TTC549 (cell line): ENCODE measurements at regions not wholly inside any gene's neighbourhood (a gene's known extent, or its start where the extent isn't known, plus 50 kb on each side); places are given as distances from the start of the nearest gene placed in this dataset.
"Not testable (repeated sequence)": the region's sequence is repeated elsewhere in the genome, so short reads cannot be mapped to it uniquely, and the experiment has no call there.

Experiments
- FAIRE-seq: peaks from 2 replicates; lab custom pipeline; 2012; peaks lifted over from hg19 to GRCh38; lab: Jason Lieb, UNC

GRCh38 chr22:25396615-25397200, 167.8 kb upstream of the GRK3 start:
- FAIRE-seq = no peak

GRCh38 chr22:25397616-25398015, 166.9 kb upstream of the GRK3 start:
- FAIRE-seq = no peak

- FAIRE-seq = not testable (repeated sequence)
These were observed 165.8 kb upstream of the GRK3 start for GRCh38 chr22:25398591-25399062.

GRCh38 chr22:25399649-25400151, 164.8 kb upstream of the GRK3 start:
- no peak for FAIRE-seq

DNA sequence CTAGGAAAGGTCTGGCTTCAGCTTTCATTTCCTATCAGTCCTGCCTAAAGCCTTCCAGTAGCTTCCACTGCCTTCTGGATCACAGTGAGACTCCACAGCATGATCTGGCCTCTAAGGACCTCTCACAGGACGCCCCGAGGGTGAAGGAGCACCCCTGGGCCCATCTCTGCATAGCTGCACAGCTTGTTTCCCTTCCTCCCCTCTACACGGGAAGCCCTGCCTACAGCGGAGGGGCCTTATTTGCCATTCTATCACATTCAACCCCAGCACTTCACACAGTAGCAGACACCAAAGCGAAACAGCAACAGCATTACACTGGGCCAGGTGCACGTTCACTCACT, 162.3 kb upstream of the GRK3 start:
- no peak for FAIRE-seq

GRCh38 chr22:25402501-25403283, 161.8 kb upstream of the GRK3 start:
- no peak for FAIRE-seq

- FAIRE-seq = no peak
These were observed 161.1 kb upstream of the GRK3 start for GRCh38 chr22:25403284-25403810.

GRCh38 chr22:25403811-25404471, 160.5 kb upstream of the GRK3 start:
- FAIRE-seq = no peak

DNA sequence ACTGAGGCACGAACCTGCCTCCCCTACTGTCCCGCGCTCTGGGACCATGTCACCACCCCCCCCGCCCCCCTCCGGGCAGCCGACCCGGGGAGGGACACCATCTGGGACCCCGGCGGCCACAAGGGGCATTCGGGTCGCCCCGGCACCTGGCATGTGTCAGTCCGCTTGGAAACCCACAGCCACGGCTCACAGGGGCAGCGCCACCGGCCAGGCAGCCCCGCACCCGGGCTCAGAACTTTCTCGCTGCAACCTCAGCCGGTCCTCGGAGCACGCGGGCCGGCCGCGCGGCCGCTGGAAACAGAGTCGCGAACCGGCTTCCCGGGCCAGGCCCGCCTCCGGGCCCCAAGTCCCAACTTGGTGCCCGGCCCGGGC, 159.9 kb upstream of the GRK3 start:
- FAIRE-seq = no peak

DNA sequence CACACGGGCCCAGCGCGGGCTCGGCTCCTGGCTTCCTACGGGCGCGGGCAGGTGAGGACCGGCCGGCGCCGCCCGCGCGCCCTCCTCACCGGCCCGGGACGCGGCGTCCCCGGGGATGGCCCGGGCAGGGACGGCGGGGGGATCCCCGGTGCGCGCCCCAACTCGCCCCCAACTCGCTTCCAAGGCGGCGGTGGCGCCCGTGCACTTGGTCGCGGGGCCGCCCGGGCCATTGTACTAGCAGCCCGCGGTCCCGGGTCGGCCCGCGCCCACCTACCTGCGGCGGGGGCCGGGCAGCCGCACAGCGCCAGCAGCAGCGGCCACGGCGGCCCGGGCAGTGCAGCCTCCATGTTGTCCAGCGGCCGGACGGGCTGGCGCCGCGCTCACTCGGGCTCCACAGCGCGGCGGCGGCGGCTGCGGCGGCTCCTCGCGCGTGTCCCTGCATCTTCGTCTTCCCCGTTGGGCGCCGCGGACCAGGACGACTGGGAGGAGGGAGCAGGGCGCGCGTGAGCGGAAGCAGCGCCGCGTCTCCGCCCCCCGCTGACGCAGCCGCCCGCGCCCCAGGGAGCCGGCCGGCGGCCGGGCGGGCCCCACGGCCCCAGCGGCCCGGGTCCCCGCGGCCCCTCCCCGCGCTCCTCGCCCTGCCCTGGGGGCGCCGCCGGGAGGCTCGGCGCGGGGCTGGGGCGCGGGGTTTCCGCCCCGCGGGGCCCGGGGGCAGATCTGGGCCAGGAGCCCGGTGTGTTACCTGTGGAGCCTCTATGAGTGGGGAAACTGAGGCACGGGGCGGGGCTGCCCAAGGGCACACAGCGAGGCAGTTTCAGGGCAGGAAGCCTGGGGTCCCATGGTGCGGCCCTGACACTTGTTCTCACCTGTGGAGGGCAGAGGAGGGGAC, 159.3 kb upstream of the GRK3 start:
- FAIRE-seq = no peak

- FAIRE-seq = no peak
These were observed 158.5 kb upstream of the GRK3 start for GRCh38 chr22:25405841-25406509.

- no peak for FAIRE-seq
These were observed 157.8 kb upstream of the GRK3 start for GRCh38 chr22:25406510-25407210.

DNA sequence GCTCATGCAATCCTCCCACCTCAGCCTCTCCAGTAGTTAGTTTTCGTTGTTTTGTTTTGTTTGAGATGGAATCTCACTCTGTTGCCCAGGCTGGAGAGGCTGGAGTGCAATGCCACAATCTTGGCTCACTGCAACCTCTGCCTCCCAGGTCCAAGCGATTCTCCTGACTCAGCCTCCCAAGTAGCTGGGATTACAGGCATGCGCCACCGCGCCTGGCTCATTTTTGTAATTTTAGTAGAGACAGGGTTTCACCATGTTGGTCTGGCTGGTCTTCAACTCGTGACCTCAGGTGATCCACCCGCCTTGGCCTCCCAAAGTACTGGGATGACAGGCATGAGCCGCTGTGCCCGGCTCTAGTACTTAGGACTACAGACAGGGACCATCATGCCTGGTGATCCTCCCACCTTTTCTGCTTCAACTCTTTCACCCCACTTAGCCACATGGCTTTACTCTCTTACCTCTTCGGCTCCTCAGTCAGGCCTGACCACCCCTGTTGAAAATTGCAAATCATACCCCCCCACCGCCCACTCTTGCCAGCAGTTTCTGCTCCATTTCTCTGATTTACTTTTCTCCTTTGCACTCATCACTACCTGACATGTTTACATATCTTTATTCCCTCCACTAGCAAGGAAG, 157.1 kb upstream of the GRK3 start:
- no peak for FAIRE-seq

GRCh38 chr22:25407859-25408229, 156.6 kb upstream of the GRK3 start:
- FAIRE-seq = no peak

DNA sequence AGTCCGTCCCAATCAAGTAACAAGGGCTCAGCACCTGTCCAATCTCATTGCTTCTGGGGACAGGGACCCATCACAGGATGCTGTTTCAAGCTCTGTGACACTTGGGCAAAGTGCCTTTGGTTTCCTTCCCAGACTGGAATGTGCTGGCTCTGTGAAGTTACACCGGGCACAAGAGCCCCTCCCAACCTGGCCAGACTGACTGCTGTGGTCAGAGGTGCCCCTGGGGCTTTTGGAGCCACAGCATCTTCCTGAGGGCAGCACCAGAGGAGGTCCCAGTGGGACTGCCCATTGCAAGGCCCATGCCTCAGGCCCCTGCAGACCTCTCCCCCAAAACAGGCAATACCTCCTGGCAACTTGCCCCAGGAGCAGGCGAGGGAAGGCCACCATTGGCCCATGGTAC, 155.2 kb upstream of the GRK3 start:
- FAIRE-seq = no peak

DNA sequence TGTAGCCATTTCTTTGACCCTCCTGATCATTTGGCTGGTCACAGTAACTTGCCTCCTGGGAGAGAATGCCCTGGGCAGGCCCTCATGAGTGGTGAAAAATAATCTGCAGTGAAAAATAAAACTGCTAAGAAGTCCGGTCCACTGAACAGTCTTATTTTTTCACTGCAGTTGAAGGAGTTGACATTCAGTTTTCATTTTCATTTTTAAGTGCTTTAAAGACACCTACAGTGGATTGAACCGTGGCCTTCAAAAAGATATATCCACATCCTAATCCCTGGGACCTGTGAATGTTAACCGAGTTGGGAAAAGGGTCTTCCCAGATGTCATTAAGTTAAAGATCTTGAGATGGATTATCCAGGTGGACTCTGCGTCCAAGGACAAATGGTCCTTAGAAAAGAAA, 153.6 kb upstream of the GRK3 start:
- FAIRE-seq = no peak

DNA sequence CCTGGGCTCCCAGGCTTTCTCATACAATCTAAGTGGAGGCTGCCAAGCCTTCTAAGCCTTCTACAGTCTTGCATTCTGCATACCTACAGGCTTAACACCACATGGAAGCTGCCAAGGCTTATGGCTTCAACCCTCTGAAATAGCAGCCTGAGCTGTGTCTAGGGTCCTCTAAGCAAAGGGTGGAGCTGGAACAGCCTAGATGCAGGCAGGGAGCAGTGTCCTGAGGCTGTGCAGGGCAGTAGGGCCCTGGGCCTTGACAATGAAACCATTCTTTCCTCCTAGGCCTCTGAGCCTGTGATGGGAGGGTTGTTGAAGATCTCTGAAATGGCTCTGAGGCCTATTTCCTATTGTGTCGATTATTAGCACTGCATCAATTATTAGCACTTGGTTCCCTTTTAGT, 150.9 kb upstream of the GRK3 start:
- no peak for FAIRE-seq

DNA sequence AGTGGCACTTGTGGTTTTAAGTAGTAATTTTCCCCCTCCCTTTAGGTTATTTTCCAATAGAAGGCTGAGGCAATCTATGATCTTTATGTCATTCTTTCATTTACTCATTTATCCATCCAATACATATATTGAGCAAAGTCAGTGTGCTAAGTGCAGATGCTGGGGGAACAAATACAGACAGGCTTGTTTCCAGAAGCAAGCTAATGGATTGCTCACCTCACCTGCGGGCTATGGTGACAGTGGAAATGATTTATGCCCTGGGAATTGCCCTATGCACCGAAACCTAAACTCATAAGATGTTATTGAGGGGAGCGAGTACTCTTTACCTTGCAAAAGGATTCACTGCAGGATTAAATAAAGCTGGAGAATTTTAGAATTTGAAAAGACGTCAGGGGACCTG, 148.7 kb upstream of the GRK3 start:
- not testable (repeated sequence) for FAIRE-seq

DNA sequence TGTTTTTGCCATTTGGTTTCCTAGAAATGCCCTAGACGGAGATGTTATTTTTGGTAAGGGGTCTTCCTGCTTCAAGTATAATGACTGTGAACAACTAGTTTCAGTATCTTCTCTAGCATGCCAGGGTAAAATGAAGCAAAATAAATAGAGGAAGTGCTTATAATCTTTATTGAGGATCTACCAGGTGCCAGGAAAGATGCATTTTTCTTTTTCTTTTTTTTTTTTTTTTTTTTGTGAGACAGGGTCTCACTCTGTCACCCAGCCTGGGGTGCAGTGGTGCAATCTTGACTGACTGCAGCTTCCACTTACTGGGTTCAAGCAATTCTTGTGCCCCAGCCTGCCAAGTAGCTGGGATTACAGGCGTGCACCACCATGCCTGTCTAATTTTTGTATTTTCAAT, 146.6 kb upstream of the GRK3 start:
- FAIRE-seq = not testable (repeated sequence)
